HG02884 (cell line): ENCODE measurements at regions not wholly inside any gene's neighbourhood (a gene's known extent, or its start where the extent isn't known, plus 50 kb on each side); places are given as distances from the start of the nearest gene placed in this dataset.

Experiments
- ATAC-seq: cut with Tn5 transposase; IDR thresholded peaks from one replicate; pipeline ENCODE4 v1.9.1; 2021; ENCODE audit warnings: mild to moderate bottlenecking, moderate library complexity; ENCODE audit not compliant: unreplicated experiment

DNA sequence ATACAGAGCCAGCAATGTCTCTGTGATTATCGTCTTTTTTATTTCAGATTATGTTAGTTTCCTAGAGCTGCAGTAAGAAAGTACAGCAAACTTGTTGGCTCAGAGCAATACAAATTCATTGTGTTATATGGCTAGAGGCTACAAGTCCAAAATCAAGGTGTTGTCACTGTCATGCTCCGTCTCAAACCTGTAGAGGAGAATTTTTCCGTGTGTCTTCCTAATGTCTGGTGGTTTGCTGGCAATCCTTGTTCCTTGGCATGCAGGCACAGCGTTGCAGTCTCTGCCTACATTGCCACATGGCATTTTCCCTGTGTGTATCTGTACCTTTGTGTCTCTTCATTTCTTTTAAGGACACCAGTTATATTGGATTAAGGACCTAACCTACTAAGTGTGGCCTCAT is 244.4 kb downstream of the LRRIQ3 start:
- ATAC-seq, result no peak

GRCh38 chr1:73953186-73953585 is 244.8 kb downstream of the LRRIQ3 start:
- ATAC-seq, result no peak

GRCh38 chr1:73948055-73948454 is 249.9 kb downstream of the LRRIQ3 start:
- ATAC-seq, result no peak

DNA sequence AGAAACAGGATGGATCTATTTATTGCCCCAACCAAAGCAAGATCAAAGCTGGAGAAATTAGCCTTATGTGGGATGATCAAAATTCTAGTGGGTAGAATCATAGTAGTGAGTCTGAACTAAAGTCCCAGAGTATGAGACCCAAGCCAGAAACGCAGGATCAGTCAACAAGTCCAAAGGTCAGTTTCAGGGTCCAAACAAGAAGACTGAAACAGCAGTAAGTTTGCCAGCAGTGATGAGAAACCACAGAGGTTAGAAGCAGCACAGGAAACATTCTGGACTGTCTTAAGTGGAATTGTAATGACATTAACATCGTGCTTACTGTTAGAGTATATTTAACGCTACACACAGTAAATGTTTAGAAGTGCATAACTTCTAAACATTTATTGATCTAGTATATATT is 251.0 kb downstream of the LRRIQ3 start:
- ATAC-seq, result no peak

DNA sequence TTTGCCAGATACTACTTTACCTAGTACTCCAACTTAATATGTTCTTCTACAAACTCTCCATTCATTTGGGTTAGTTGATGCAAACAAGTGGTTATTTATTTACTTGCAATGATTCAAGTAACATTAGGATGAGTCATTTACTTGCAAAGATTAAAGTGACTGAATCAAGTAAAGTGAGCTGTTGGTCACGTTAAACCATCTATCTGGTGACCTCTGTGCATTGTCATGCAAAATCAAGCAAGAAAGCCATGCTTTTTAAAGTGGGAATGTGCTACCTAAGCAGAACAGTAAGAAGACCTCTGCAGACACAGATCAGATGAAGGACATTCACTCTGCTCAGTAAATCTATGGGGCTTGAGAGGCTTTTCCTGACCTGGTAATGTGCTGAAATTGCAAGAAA is 254.7 kb downstream of the LRRIQ3 start:
- ATAC-seq, result no peak

GRCh38 chr1:73930293-73930692 is 267.7 kb downstream of the LRRIQ3 start:
- no peak for ATAC-seq

DNA sequence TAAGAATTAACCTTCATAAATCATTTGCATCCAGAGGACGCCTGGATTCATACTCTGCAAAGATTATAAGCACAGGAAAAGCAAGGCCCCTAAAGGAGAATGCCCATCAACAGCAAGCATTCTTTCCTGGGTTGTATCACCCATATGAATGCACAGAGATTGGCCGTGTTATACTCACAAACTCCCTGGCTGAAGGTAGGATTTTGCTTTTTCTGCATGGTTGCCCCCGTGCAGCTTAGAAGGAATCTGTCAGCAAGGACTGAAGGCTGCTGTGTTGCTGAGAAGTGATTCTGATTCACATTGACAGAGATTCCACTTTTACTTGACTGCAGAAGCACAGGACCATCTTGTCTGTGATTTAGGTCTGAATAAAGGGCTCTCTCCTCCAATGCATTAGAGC is 283.0 kb downstream of the LRRIQ3 start:
- ATAC-seq, result no peak

- ATAC-seq, result no peak
Measured at GRCh38 chr1:73913025-73913424, 285.0 kb downstream of the LRRIQ3 start.

- ATAC-seq, result no peak
Measured at GRCh38 chr1:73911849-73912248, 286.1 kb downstream of the LRRIQ3 start.

DNA sequence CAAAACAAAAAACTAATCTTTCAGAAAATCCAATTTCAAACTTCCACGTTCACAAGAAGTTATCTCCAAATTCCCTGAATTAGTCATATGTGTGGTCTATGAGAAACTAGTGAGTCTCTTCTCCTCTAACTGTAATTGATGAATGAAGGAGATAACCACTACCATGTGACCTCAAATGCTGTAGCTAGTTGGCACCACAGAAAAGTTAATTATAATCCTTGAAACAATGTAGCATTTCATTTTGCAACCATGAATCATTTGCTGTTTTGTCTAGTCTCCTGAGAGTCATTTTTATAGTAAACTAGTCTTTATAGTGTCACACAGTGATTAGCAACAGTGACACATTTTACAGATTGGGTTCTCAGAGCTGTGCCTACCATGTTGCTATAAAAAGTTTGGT is 287.5 kb downstream of the LRRIQ3 start:
- no peak for ATAC-seq

- no peak for ATAC-seq
Measured at GRCh38 chr1:73910062-73910461, 287.9 kb downstream of the LRRIQ3 start.

DNA sequence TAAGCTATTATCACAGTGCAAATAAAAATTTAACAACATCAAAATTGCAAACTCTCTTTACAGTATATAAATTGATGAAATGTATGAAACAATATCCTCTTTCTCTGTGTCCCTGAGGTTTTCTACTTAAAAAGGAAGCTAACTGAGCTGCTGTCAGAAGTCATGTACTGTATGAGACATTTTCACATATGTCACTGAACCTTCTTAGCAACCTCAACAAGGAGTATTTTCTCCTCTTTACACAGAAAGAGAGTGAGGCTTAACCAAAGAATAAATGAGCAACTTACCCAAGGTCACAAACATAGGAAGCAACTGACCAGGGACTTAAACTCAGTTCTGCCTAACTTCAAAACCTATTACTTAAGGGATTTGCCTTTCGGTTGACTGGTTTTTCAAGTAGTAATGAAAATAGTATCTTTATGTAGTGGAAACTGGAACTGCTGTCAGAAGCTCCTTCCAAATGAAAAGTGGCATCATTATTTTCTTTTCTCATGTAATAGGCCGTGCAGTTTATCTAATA is 288.9 kb downstream of the LRRIQ3 start:
- ATAC-seq, result no peak

GRCh38 chr1:73907051-73907450 is 290.9 kb downstream of the LRRIQ3 start:
- no peak for ATAC-seq

DNA sequence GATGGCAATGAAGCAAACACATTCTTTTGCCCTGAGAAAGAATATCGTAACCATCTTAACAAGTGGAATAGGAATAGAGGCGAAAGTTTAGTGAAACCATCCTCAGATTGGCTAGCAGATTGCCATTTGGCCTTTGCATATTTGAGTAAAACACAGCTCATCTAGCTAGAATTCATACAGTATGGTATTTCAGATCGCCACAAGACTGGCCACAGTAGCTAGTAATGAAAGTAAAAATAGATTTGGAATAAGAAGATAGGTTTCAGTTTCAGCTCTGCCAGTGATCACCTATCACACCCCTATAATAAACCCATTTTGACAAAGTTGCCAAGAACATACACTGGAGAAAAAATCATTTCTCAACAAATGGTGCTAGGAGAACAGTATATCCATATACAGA is 294.9 kb downstream of the LRRIQ3 start:
- no peak for ATAC-seq

DNA sequence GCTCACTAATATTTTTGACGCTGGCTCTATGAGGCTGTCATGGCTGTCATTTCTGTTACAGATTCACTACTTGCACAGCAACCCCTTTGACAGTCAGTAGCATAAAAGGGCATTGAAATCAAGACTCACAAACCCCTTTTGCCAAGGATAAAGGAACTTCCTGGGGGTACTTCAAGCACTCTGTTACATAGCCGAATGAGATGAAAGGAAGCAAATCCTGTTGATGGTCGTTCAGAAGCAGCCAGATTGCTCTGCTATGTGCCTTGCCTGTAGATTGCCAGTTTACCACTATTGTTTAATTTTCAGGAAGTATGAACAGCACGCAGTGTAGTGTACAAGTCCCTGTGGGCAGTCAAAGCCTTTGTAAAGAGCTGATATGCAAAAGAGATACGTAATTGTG is 296.2 kb downstream of the LRRIQ3 start:
- ATAC-seq, result no peak

DNA sequence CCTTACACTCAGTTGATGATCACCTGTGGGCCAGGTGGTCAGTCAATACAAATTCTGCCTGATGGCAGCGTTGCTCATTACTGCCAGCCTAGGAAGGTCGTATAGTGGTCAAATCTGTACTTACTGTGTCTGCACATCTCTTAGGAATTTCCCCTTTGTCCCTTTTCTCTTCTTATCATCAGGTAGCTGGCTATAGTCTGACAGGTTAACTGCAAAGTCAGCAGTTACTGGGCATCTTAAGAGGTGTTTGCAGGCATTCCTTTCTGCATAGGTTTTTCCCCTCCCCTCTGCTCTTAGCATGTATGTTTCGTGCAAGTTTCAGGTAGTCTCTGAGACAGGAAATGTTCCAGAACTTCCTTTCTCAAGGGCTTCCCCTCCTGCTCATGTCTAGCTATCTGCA is 298.7 kb downstream of the LRRIQ3 start:
- no peak for ATAC-seq

GRCh38 chr1:73898540-73898939 is 299.4 kb downstream of the LRRIQ3 start:
- ATAC-seq, result no peak

GRCh38 chr1:73887412-73887811 is 310.6 kb downstream of the LRRIQ3 start:
- no peak for ATAC-seq

- no peak for ATAC-seq
Measured at GRCh38 chr1:73886716-73887115, 311.3 kb downstream of the LRRIQ3 start.

- ATAC-seq, result no peak
Measured at GRCh38 chr1:73874806-73875205, 323.2 kb downstream of the LRRIQ3 start.

DNA sequence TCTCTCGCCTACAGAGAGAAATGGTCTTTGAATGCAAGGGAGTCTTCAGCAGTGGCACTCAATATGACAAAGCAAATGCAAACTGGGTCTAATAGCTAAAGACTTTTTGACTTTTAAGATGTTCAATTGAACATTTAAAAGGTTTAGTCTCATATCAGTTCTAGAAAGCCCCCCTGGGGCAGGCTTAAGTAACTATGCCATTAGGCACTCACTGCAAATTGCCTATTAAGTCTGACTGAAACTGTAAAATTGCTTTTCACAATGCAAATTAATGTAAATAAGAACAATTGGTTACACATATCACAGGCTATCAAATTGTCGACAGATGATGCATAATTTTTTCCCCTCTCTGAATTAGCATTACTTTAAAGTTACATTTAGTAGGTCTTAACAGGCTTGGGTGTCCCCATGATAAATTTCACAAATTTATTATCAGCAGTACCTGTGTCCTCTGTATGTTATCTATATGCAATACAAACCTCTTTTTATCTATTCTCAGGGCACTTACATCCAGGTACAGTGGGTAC is 329.1 kb downstream of the LRRIQ3 start:
- ATAC-seq, result no peak

DNA sequence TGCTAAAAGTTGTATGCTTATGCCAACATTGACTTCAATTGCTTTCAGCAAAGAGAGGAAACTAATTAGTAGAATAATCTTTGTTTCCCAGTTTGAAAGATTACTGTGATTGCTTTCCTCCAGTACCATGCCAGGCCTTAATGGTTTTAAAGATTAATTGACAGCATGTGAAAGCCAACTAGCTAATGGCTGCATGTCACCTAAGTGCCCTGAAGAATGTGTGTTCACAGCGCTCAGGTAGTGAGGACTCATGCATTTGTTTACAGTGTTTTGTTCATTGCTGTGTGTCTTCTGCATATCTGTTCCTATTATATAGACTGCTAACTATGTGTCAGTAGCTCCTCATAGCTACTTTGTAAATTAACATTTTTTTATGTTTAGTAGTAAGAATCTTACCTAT is 335.6 kb downstream of the LRRIQ3 start:
- no peak for ATAC-seq

- ATAC-seq, result no peak
Measured at GRCh38 chr1:73860421-73860950, 337.5 kb downstream of the LRRIQ3 start.
